Prostate gland (tissue), 2 donors: ENCODE measurements at regions not wholly inside any gene's neighbourhood (a gene's known extent, or its start where the extent isn't known, plus 50 kb on each side); places are given as distances from the start of the nearest gene placed in this dataset.

Source experiments
- DNase-seq: peaks from one replicate; pipeline ENCODE4 v3.0.0-alpha.2; 2019; ENCODE audit warnings: low spot score
- H3K27ac ChIP-seq, 2 donors: fragments of 200-600 bp; sonication (generic); 2 replicates each; pipeline ENCODE4 v1.5.1; 2017 to 2019
- H3K27me3 ChIP-seq: fragments of 200-600 bp; sonication (generic); replicated peaks from 2 replicates; pipeline ENCODE4 v1.5.1; 2019; ENCODE audit not compliant: insufficient read depth
- H3K36me3 ChIP-seq, 2 donors: fragments of 200-600 bp; sonication (generic); 1 replicate in 1 of 2; 2 replicates in 1 of 2; pipeline versions ENCODE4 v1.5.1 to v1.8.1; 2017 to 2019
- H3K4me1 ChIP-seq: fragments of 200-600 bp; sonication (generic); replicated peaks from 2 replicates; pipeline ENCODE4 v1.5.1; 2019
- H3K4me3 ChIP-seq, 2 donors: fragments of 200-600 bp; sonication (generic); 2 replicates each; pipeline ENCODE4 v1.5.1; 2017 to 2019
- H3K9me3 ChIP-seq: fragments of 200-600 bp; sonication (generic); 2 replicates; pipeline ENCODE4 v1.5.1; 2017
- CTCF ChIP-seq, 4 experiments: fragments of 200-600 bp in 2 of 4; fragments of 450-650 bp in 2 of 4; sonication (generic) in 2 of 4; IDR thresholded peaks; 1 replicate in 3 of 4; 2 replicates in 1 of 4; pipeline ENCODE4 v1.5.1; 2016 to 2019; ENCODE audit warnings: antibody characterized with exemption in 4 of 4, mild to moderate bottlenecking in 2 of 4, moderate library complexity in 2 of 4
- POLR2A ChIP-seq: fragments of 450-650 bp; IDR thresholded peaks from one replicate; pipeline ENCODE4 v1.6.1; 2016; ENCODE audit warnings: antibody characterized with exemption, mild to moderate bottlenecking
- POLR2AphosphoS5 ChIP-seq: sonication (generic); formaldehyde crosslinking; IDR thresholded peaks from one replicate; pipeline ENCODE4 v1.6.1; 2017; ENCODE audit warnings: antibody characterized with exemption
- WGBS: methylation state at CpG from one replicate; pipeline ENCODE4 v1.1.5; 2018; 5-methylcytosine and 5-hydroxymethylcytosine counted together
- intact Hi-C: fragments of 100-400 bp; cut with DNase I; formaldehyde crosslinking; loops from one replicate; pipeline ENCODE4 v1.14.2; 2022

GRCh38 chr4:65917486-65917885, 247.2 kb upstream of the EPHA5 start:
- Histone ChIP-seq H3K27ac (no peak overlapping the region), H3K4me1 (no peaks in the 10 kb centered on the region), H3K27me3 (no peaks in the 10 kb centered on the region), H3K36me3 (no peaks in the 10 kb centered on the region), H3K9me3 (no peaks in the 10 kb centered on the region), H3K4me3 (no peak overlapping the region)
- intact Hi-C loops, result no loop called here
- DNase-seq, result no peak
- WGBS, result 59% methylated on average over 2 of the region's 2 CpGs
- TF ChIP-seq CTCF (IDR thresholded peaks at IDR 0.05), result no peak
- TF ChIP-seq POLR2A, result no peak
- no peak for TF ChIP-seq POLR2AphosphoS5

GRCh38 chr4:65911720-65912119, 241.4 kb upstream of the EPHA5 start:
- no peak for DNase-seq
- no peaks in the 10 kb centered on the region for H3K9me3 ChIP-seq
- H3K36me3 ChIP-seq, result no peaks in the 10 kb centered on the region
- no peaks in the 10 kb centered on the region for H3K4me1 ChIP-seq
- intact Hi-C loops, result no loop called here
- no peak for TF ChIP-seq CTCF (IDR thresholded peaks at IDR 0.05)
- no peak for TF ChIP-seq POLR2A
- no peak for TF ChIP-seq POLR2AphosphoS5
- H3K27ac ChIP-seq, result no peak overlapping the region
- H3K27me3 ChIP-seq, result no peaks in the 10 kb centered on the region
- H3K4me3 ChIP-seq, result no peak overlapping the region
- WGBS, result 100% methylated on average over 1 of the region's 1 CpG

GRCh38 chr4:65893957-65894755, 223.9 kb upstream of the EPHA5 start:
- no peak overlapping the region for H3K4me3 ChIP-seq
- H3K36me3 ChIP-seq, result no peaks in the 10 kb centered on the region
- H3K27me3 ChIP-seq, result no peaks in the 10 kb centered on the region
- intact Hi-C loops, result no loop called here
- no peak for TF ChIP-seq POLR2AphosphoS5
- TF ChIP-seq POLR2A, result no peak
- TF ChIP-seq CTCF (IDR thresholded peaks at IDR 0.05), result no peak
- WGBS, result 26% methylated on average over 6 of the region's 6 CpGs
- H3K9me3 ChIP-seq, result no peaks in the 10 kb centered on the region
- H3K27ac ChIP-seq, result no peak overlapping the region
- H3K4me1 ChIP-seq, result no peaks in the 10 kb centered on the region
- DNase-seq, result no peak

- no peak for DNase-seq
- intact Hi-C loops, result no loop called here
- Histone ChIP-seq H3K4me3 (no peak overlapping the region), H3K27ac (no peak overlapping the region), H3K36me3 (no peaks in the 10 kb centered on the region), H3K27me3 (no peaks in the 10 kb centered on the region), H3K9me3 (no peaks in the 10 kb centered on the region), H3K4me1 (no peaks in the 10 kb centered on the region)
- TF ChIP-seq CTCF (IDR thresholded peaks at IDR 0.05) (no peak), POLR2AphosphoS5 (no peak), POLR2A (no peak)
- WGBS, result 16% methylated on average over 1 of the region's 1 CpG
These were observed 223.0 kb upstream of the EPHA5 start for GRCh38 chr4:65893271-65893670.

DNA sequence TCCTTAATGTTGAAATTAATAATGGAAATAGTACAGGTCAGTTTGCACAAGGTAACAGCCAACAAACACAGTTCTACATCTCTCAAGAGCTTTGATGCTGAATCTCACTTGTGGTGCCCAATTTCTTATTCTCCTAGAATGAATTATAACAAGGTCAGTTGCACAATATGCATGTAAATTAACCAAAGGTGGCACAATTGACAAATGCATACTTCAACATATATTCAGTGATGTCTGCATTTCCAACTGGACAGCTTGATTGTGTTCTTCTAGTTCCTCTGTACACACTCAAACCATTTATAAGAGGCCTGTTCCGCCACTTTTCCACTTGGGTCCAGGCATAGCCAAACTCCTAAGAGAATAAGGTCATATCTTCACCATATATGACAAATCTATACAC, 210.3 kb upstream of the EPHA5 start:
- H3K36me3 ChIP-seq, result no peaks in the 10 kb centered on the region
- H3K27me3 ChIP-seq, result no peaks in the 10 kb centered on the region
- TF ChIP-seq POLR2A (no peak), POLR2AphosphoS5 (no peak), CTCF (IDR thresholded peaks at IDR 0.05) (no peak)
- no peaks in the 10 kb centered on the region for H3K9me3 ChIP-seq
- intact Hi-C loops, result no loop called here
- H3K4me3 ChIP-seq, result no peak overlapping the region
- no peaks in the 10 kb centered on the region for H3K4me1 ChIP-seq
- 89% methylated on average over 1 of the region's 1 CpG for WGBS
- DNase-seq, result no peak
- no peak overlapping the region for H3K27ac ChIP-seq
